GM10266 (cell line): ENCODE measurements at regions not wholly inside any gene's neighbourhood (a gene's known extent, or its start where the extent isn't known, plus 50 kb on each side); places are given as distances from the start of the nearest gene placed in this dataset.

Experiments used
- DNase-seq: peaks from one replicate; pipeline ENCODE4 v3.0.0; 2012; ENCODE audit errors: extremely low spot score
- CTCF ChIP-seq: IDR thresholded peaks from 2 replicates; pipeline ENCODE4 v1.5.1; 2012; ENCODE audit warnings: mild to moderate bottlenecking, low read depth; ENCODE audit not compliant: control insufficient read depth, insufficient read depth; ENCODE audit errors: missing control alignments

- TF ChIP-seq CTCF: no peak
- DNase-seq: no peak
These were observed 483.2 kb upstream of the C9orf72 start for GRCh38 chr9:28056466-28056865.

GRCh38 chr9:28059192-28059591 lies 485.9 kb upstream of the C9orf72 start:
- TF ChIP-seq CTCF: no peak
- DNase-seq: no peak

- no peak for DNase-seq
- no peak for TF ChIP-seq CTCF
These were observed 491.0 kb upstream of the C9orf72 start for GRCh38 chr9:28064241-28064815.

GRCh38 chr9:28073270-28073669 lies 500.0 kb upstream of the C9orf72 start:
- DNase-seq: peak; percentile 8
- no peak for TF ChIP-seq CTCF

GRCh38 chr9:28079677-28080076 lies 506.4 kb upstream of the C9orf72 start:
- no peak for TF ChIP-seq CTCF
- DNase-seq: no peak

- DNase-seq: no peak
These were observed 509.4 kb upstream of the C9orf72 start for GRCh38 chr9:28082671-28083070.

More at GRCh38 chr9:28082671-28083070, 509.4 kb upstream of the C9orf72 start:
- TF ChIP-seq CTCF: no peak
